ENCODE measurements at regions not wholly inside any gene's neighbourhood (a gene's known extent, or its start where the extent isn't known, plus 50 kb on each side); places are given as distances from the start of the nearest gene placed in this dataset.

GRCh38 chr16:73584157-73584556 lies 536.2 kb upstream of the ZFHX3 start:
- H3K4me3 ChIP-seq (replicated peaks in 1 of 4; ENCODE audit: control extremely low read depth in 1 of 4, insufficient read depth in 1 of 4, low read depth in 3 of 4, low read length in 4 of 4), result no peak overlapping the region
- H3K9ac ChIP-seq (ENCODE audit: insufficient read depth, low read length), result no peak overlapping the region
- no peaks in the 10 kb centered on the region for H4K20me1 ChIP-seq (ENCODE audit: control insufficient read depth, extremely low read depth, insufficient read depth, low read length)
- no peak overlapping the region for H2AFZ ChIP-seq (ENCODE audit: low read length)
- H3K9me3 ChIP-seq (ENCODE audit: control insufficient read depth, insufficient read depth, low read depth, low read length), result no peaks in the 10 kb centered on the region
- no peak for DNase-seq (ENCODE audit: low read depth in 2 of 2)
- no peak overlapping the region for H3K4me2 ChIP-seq (ENCODE audit: extremely low read depth, insufficient read depth, low read length)
- no peaks in the 10 kb centered on the region for H3K79me2 ChIP-seq (ENCODE audit: control insufficient read depth, insufficient read depth, low read length)
- H3K27ac ChIP-seq (ENCODE audit: insufficient read depth, low read length), result no peak overlapping the region
- H3K4me1 ChIP-seq (ENCODE audit: control insufficient read depth, extremely low read depth, insufficient read depth, low read length), result no peaks in the 10 kb centered on the region
- H3K27me3 ChIP-seq (ENCODE audit: control insufficient read depth, insufficient read depth, low read length), result no peaks in the 10 kb centered on the region
- no peaks in the 10 kb centered on the region for H3K36me3 ChIP-seq (ENCODE audit: control insufficient read depth, insufficient read depth, low read length)
- no peak for TF ChIP-seq EZH2 (IDR thresholded peaks at IDR 0.05; ENCODE audit: low read length, missing control alignments)
- TF ChIP-seq CTCF (conservative IDR thresholded peaks at IDR 0.05 in 1 of 2, IDR thresholded peaks at IDR 0.05 in 1 of 2; ENCODE audit: low read depth in 1 of 2, low read length in 2 of 2), result no peak

GRCh38 chr16:73572135-73572828 lies 524.4 kb upstream of the ZFHX3 start:
- no peak for TF ChIP-seq CTCF (conservative IDR thresholded peaks at IDR 0.05 in 1 of 2, IDR thresholded peaks at IDR 0.05 in 1 of 2; ENCODE audit: low read depth in 1 of 2, low read length in 2 of 2)
- no peak for TF ChIP-seq EZH2 (IDR thresholded peaks at IDR 0.05; ENCODE audit: low read length, missing control alignments)
- H2AFZ ChIP-seq (ENCODE audit: low read length), result no peak overlapping the region
- H3K27me3 ChIP-seq (ENCODE audit: control insufficient read depth, insufficient read depth, low read length), result no peaks in the 10 kb centered on the region
- no peaks in the 10 kb centered on the region for H3K36me3 ChIP-seq (ENCODE audit: control insufficient read depth, insufficient read depth, low read length)
- no peaks in the 10 kb centered on the region for H3K9me3 ChIP-seq (ENCODE audit: control insufficient read depth, insufficient read depth, low read depth, low read length)
- no peaks in the 10 kb centered on the region for H3K79me2 ChIP-seq (ENCODE audit: control insufficient read depth, insufficient read depth, low read length)
- no peaks in the 10 kb centered on the region for H4K20me1 ChIP-seq (ENCODE audit: control insufficient read depth, extremely low read depth, insufficient read depth, low read length)
- DNase-seq (ENCODE audit: low read depth in 2 of 2), result no peak
- H3K4me3 ChIP-seq (replicated peaks in 1 of 4; ENCODE audit: control extremely low read depth in 1 of 4, insufficient read depth in 1 of 4, low read depth in 3 of 4, low read length in 4 of 4), result no peak overlapping the region
- no peak overlapping the region for H3K9ac ChIP-seq (ENCODE audit: insufficient read depth, low read length)
- no peak overlapping the region for H3K4me2 ChIP-seq (ENCODE audit: extremely low read depth, insufficient read depth, low read length)
- no peak overlapping the region for H3K27ac ChIP-seq (ENCODE audit: insufficient read depth, low read length)
- no peaks in the 10 kb centered on the region for H3K4me1 ChIP-seq (ENCODE audit: control insufficient read depth, extremely low read depth, insufficient read depth, low read length)

GRCh38 chr16:73569266-73569980 lies 521.5 kb upstream of the ZFHX3 start:
- Histone ChIP-seq H3K4me2 (ENCODE audit: extremely low read depth, insufficient read depth, low read length) (no peak overlapping the region), H3K79me2 (ENCODE audit: control insufficient read depth, insufficient read depth, low read length) (no peaks in the 10 kb centered on the region), H3K9me3 (ENCODE audit: control insufficient read depth, insufficient read depth, low read depth, low read length) (no peaks in the 10 kb centered on the region), H3K9ac (ENCODE audit: insufficient read depth, low read length) (no peak overlapping the region), H3K4me3 (replicated peaks in 1 of 4; ENCODE audit: control extremely low read depth in 1 of 4, insufficient read depth in 1 of 4, low read depth in 3 of 4, low read length in 4 of 4) (no peak overlapping the region), H3K27ac (ENCODE audit: insufficient read depth, low read length) (no peak overlapping the region), H4K20me1 (ENCODE audit: control insufficient read depth, extremely low read depth, insufficient read depth, low read length) (no peaks in the 10 kb centered on the region), H2AFZ (ENCODE audit: low read length) (no peak overlapping the region), H3K4me1 (ENCODE audit: control insufficient read depth, extremely low read depth, insufficient read depth, low read length) (no peaks in the 10 kb centered on the region), H3K36me3 (ENCODE audit: control insufficient read depth, insufficient read depth, low read length) (no peaks in the 10 kb centered on the region), H3K27me3 (ENCODE audit: control insufficient read depth, insufficient read depth, low read length) (no peaks in the 10 kb centered on the region)
- no peak for TF ChIP-seq CTCF (conservative IDR thresholded peaks at IDR 0.05 in 1 of 2, IDR thresholded peaks at IDR 0.05 in 1 of 2; ENCODE audit: low read depth in 1 of 2, low read length in 2 of 2)
- TF ChIP-seq EZH2 (IDR thresholded peaks at IDR 0.05; ENCODE audit: low read length, missing control alignments), result no peak
- DNase-seq (ENCODE audit: low read depth in 2 of 2), result no peak

Measured in fibroblast of lung (primary cell).